HuH-7 (cell line): ENCODE measurements at regions not wholly inside any gene's neighbourhood (a gene's known extent, or its start where the extent isn't known, plus 50 kb on each side); places are given as distances from the start of the nearest gene placed in this dataset.
A peak's percentile ranks its signal among the peaks of the same experiment; 100 is the strongest.
"Not testable (repeated sequence)": the region's sequence is repeated elsewhere in the genome, so short reads cannot be mapped to it uniquely, and the experiment has no call there.

Experiments used
- DNase-seq: peaks from one replicate; pipeline ENCODE4 v3.0.0; 2011; ENCODE audit warnings: low spot score

GRCh38 chr1:30090162-30090820 is 633.1 kb downstream of the MATN1 start:
- no peak for DNase-seq

DNA sequence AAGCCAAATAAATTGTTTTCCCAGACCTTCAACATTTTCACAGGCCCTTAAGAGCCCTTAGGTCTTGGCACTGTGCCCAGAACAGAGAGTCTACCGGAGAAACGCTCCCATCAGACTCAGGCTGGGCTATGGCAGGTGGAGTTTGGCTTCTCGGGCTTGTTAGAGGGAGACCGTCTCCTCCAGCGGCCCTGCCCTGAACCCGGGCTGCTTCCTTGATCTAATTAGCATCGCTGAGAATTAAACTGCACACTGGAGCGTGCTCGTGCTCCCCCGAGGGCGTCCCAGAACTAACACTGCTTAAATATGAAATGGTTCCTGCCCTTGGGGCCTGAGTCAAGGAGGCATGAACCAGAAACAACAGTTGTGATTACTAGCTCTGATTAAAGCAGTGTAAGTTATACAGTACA is 634.4 kb downstream of the MATN1 start:
- no peak for DNase-seq

DNA sequence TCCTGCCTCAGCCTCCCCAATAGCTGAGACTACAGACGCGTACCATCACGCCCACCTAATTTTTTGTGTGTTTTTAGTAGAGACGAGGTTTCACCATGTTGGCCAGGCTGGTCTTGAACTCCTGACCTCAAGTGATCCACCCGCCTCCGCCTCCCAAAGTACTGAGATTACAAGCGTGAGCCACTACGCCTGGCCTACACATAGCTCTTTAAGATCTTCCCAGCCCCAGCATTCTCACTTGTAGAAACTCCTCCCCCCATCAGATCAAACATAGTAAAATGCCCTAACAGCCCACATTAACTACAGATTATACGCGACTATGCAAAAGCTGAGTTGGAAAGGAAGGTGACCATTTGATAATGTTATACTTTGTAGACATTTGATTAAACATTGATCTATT is 634.8 kb downstream of the MATN1 start:
- no peak for DNase-seq

DNA sequence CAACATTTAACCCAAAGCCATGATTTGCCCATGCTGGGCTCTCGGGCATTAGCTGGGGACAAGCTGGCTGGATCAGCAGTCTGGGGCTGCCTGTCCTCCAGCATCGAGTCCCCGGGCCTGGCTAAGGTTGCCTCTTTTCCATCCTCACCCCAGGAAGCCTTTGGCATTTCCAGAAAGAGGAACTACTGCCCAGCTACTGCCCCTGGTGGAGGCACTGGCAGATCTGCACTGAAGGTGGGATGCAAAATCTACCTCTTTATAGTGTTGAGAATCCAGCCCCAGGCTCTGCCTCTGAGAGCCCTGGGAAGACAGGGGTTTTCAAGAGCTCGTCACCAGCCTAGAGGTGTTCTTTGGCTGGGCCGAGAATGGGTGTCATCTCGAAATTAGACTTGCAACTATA is 635.9 kb downstream of the MATN1 start:
- DNase-seq, result peak; percentile 20

DNA sequence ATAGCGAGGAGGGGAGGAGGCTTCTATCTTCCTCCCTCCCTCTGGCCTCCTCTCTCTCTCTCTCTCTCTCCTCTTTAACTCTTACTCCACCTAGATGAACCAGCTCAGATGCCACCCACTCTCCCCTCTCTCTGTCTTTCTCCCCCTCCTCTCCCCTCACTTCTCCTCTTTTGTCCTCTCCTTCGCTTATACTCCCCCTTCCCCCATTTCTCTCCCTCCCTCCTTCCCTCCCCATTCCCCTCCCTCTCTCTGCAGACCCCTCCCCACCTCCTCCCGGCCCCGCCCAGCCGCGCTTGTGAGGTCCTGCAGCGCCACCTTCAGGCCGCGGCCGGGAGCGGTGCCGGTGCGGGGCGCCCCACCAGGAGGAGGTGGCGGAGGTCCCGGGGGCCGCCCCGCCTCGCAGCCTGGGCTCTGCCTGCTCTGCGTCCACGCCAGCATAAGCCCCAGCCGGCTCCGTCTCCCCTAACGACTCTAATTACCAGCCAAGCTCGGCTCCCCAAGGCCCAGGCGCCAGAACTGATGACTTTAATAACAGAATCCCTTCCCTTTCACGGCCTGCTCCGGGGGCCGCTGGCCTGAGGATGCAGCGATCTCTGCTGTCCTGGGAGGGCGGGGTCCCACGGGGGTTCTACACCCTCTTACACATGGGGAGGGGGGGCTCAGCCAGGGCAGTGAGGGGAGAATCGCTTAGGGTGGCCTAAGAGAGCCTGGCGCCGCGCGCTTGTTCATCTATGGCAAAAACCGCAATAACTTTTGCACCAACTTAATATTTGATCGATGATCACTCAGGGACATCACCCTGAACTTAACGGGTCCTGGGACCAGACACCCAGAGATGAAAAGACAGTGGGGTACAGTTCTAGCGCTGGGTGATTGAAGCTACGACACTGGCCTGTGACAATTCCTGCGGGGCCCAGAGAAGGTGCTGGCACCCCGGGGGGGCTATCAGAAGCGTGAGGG is 637.3 kb downstream of the MATN1 start:
- DNase-seq, result no peak

GRCh38 chr1:30084909-30085571 is 638.3 kb downstream of the MATN1 start:
- no peak for DNase-seq

DNA sequence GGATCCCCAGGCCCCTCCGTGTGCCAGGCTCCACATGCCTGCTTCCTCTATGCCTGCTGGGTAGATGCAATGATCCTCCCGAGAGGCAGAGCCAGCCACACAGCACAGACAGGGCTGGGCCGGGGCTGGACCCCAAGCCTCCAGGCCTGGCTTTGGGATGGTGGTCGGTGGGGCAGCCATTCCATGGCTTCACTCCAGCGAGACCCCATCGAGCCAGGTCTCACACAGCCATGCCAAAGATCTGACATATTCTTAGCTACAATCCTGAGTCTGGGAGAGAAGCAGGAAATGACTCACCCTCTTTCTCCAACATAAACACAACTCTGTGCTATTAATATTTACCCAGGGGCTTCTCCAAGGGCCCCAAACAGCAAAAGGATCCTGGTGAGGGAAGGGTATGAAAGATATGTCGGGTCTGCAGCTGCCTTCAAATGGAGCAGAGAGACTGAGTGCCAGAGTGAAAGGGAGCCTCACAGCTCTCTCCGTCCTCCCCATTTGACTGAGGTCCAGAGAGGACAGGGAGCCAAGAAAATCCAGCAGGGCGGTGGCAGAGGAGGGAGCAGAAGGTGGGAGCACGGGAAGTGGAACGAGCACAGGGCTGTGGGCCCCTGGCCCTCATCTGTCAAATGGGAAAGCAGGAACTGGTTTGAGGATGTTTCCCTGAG is 639.5 kb downstream of the MATN1 start:
- DNase-seq, result no peak

DNA sequence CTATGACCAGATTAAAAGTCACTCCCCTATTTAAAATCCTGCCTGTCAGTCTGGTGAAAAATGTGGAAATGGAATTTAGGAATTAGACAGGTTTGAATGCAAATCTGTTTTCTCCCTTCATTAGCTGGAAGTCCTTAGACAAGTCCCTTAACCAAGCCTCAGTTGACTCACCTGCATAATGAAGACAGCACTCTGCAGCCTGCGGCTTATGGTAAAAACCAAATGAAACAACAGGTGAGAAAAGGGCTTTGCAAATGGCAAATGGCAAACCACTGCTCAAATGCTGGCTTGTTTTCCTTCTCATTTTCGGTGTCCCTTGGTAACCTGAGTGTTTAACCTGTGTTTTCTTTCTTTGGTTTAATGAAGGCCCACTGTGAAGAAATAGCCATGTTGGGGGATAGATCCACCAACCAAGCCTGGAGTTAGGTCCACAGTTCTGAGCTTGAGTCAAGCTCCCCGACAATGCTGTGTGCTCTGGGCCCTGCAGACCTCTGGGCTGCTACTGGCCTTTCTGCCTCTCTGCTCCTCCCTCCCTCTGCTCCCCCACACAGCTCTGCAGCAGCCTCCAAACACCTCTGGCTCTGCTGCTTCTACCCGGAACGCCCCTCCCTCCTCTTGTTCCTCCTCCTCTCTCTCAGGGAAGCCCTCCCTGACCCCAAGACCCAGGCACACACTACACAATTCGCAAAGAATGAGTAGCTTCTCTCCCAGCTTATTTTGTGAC is 641.8 kb downstream of the MATN1 start:
- no peak for DNase-seq

- not testable (repeated sequence) for DNase-seq
These were observed 647.5 kb downstream of the MATN1 start for GRCh38 chr1:30075916-30076315.

DNA sequence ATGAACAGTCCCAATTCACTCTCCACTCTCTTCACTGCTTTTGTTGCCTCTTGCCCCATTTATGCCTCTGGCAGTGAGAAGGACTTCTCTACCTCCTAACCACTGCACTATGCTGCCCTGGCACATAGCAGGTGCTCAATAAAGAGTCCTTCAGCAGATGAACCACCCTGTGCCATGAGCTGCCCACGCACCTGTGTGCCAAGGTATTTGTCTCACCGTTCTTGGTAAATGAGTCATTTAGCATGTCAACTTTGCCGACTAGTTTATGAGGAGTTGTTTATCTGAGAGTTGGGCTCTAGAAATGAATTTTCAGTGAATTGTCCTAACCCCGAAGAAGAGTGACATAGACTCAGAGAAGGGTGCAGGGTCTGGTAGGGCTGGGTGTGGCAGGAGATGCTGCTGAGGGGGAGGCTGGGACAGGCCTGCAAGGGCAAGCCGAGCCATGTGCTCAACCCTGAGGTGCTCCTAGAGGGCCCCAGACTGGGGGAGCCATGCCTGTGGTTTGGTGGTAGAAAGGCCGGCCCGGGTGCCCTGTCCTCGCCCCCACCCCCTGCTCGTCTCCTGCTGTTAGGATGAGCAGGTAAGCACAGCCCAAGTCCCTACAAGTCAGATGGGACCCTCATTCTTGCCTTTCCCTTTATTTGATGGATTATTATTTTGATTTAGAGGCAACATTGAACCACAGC is 654.5 kb downstream of the MATN1 start:
- no peak for DNase-seq

DNA sequence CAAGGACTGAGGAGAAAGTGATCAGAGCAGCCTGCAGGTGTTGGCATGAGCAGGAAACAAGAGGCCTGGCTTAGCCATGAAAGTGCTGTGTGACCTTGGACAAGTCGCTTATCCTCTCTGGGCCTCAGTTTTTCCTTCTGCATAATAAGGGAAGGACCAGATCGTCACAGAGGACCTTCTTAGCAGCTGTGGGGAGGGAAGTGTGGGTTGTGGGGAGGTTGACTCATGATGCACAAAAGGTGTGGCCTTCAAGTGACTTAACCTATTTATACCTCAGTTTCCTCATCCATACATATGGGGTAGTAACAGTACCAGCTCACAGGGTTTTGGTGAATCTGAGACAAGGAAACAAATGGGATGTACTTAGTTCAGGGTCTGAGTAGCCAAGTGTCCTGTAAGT is 658.8 kb downstream of the MATN1 start:
- DNase-seq, result no peak

DNA sequence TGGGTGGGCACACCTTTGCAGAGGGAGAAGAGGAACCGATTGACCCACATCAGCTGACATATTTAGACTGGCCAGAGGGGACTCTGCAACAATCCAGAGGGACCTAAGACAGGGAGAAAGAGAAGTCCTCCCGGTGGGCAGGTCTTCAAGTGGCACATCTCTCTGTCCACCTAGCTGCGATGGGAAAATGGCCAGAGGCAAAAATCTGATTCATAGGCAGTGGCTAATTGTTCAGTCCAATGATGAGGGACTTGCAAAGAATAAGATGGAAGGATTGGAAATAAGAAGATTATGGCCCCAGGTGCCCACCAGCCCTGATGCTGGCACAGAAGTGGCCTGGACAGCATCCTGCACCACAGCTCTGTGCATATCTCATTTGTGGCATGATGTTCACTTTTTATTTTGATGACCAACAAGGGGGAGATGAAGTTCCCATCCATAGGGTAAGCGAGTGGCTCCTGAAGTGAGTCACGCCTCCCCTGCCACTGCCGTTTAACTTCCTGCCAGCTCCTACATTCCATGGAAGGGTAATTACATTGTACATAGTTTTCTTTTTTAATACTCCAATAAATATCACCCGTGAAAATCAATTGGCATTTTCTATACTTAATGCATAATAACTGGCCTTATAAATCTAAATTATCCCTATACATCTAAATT is 659.6 kb downstream of the MATN1 start:
- no peak for DNase-seq

GRCh38 chr1:30061292-30062220 is 661.8 kb downstream of the MATN1 start:
- no peak for DNase-seq

DNA sequence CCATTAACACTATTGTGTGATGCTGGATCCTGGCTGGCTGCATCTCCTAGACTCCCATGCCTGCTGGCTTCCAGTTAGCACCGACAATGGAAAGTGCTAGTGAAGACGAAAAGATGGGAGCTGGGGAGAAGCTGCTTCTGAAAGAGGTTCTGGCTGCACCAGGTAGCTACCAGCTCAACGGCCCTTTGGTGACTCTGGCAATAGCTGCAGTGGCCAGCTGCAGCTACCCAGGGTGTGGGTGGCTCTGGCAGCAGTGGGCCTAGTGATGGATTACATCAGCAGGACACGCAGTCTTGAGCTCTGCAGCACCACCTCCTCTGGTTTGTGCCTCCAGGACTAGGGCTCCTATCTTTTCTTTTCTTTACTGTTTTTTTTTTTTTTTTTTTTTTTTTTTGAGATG is 662.6 kb downstream of the MATN1 start:
- DNase-seq, result no peak

- no peak for DNase-seq
These were observed 664.4 kb downstream of the MATN1 start for GRCh38 chr1:30058970-30059369.

DNA sequence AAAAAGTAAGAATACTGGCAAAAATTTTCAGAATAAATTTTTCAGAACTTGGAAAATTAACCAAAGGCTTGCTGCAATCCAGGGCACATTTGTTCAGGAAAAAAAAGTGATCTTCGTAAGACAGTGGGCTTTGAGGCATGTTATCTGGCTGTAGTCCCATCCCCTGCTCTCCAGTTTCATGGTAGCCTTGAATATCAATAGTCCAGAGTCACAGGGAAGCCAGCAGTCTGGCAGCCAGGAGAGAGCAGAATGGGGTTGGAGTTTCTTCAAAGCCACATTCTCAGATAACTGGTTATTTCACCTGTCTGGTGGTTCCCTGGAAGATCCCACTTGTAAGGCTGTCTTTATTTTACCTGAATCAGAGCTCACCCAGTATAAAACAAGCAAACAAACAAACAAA is 669.3 kb downstream of the MATN1 start:
- DNase-seq, result no peak

- no peak for DNase-seq
These were observed 671.2 kb downstream of the MATN1 start for GRCh38 chr1:30052178-30052577.

- no peak for DNase-seq
These were observed 671.6 kb downstream of the MATN1 start for GRCh38 chr1:30051777-30052176.

GRCh38 chr1:30049748-30050296 is 673.6 kb downstream of the MATN1 start:
- no peak for DNase-seq
